ENCODE measurements at regions not wholly inside any gene's neighbourhood (a gene's known extent, or its start where the extent isn't known, plus 50 kb on each side); places are given as distances from the start of the nearest gene placed in this dataset.
"Not testable (repeated sequence)": the region's sequence is repeated elsewhere in the genome, so short reads cannot be mapped to it uniquely, and the experiment has no call there.

- H3K27me3 ChIP-seq (ENCODE audit: control insufficient read depth, insufficient read depth, low read length): no peaks in the 10 kb centered on the region
- peak; percentile 62 for DNase-seq (ENCODE audit: low read depth)
- no peaks in the 10 kb centered on the region for H3K36me3 ChIP-seq (ENCODE audit: control insufficient read depth, insufficient read depth, low read length)
- no peak overlapping the region for H3K4me3 ChIP-seq (ENCODE audit: low read depth, low read length)
- TF ChIP-seq, protein P1, sequence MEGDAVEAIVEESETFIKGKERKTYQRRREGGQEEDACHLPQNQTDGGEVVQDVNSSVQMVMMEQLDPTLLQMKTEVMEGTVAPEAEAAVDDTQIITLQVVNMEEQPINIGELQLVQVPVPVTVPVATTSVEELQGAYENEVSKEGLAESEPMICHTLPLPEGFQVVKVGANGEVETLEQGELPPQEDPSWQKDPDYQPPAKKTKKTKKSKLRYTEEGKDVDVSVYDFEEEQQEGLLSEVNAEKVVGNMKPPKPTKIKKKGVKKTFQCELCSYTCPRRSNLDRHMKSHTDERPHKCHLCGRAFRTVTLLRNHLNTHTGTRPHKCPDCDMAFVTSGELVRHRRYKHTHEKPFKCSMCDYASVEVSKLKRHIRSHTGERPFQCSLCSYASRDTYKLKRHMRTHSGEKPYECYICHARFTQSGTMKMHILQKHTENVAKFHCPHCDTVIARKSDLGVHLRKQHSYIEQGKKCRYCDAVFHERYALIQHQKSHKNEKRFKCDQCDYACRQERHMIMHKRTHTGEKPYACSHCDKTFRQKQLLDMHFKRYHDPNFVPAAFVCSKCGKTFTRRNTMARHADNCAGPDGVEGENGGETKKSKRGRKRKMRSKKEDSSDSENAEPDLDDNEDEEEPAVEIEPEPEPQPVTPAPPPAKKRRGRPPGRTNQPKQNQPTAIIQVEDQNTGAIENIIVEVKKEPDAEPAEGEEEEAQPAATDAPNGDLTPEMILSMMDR (IDR thresholded peaks at IDR 0.05; ENCODE audit: insufficient read depth, low read length, poor library complexity, severe bottlenecking): no peak
These were observed 67.1 kb upstream of the KPNA3 start for GRCh38 chr13:49859560-49859959.

DNA sequence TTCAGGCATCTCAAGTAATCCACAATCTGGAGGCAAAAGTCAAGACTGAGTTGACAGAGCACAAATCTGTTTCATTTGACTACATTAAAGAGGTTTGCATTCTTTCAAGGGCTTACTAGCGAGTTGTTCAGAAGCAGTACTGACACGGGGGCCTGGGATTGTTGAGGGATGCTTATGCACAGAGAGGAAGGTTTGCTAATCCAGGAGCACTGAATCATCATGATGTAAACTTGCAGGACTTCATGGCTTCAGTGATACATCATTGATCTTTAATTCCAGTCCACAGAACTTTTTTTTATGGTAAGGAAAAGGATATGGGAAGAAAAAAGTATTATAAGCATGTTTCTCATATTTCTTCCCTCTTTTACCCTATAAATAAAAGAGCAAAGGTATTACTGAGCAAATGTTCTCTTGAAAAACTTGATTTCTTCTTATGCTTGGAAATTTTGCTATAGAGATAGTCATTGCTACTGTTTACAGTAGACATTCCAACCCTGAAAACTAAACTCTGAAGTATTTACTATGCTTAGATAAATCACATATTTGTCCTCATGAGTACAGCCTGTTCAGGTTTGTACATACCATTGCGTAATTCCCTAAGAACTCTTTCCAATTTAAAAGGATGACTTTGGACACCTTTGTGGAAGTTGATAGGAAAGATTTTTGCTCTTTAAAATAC, 65.8 kb upstream of the KPNA3 start:
- peak; percentile 76 for DNase-seq (ENCODE audit: low read depth)
- Histone ChIP-seq H3K36me3 (ENCODE audit: control insufficient read depth, insufficient read depth, low read length) (no peaks in the 10 kb centered on the region), H3K27me3 (ENCODE audit: control insufficient read depth, insufficient read depth, low read length) (no peaks in the 10 kb centered on the region), H3K4me3 (ENCODE audit: low read depth, low read length) (no peak overlapping the region)
- TF ChIP-seq, protein P1 (IDR thresholded peaks at IDR 0.05; ENCODE audit: insufficient read depth, low read length, poor library complexity, severe bottlenecking): no peak

- no peak for DNase-seq (ENCODE audit: low read depth)
- Histone ChIP-seq H3K4me3 (ENCODE audit: low read depth, low read length) (no peak overlapping the region), H3K36me3 (ENCODE audit: control insufficient read depth, insufficient read depth, low read length) (no peaks in the 10 kb centered on the region), H3K27me3 (ENCODE audit: control insufficient read depth, insufficient read depth, low read length) (no peaks in the 10 kb centered on the region)
- TF ChIP-seq, protein P1 (IDR thresholded peaks at IDR 0.05; ENCODE audit: insufficient read depth, low read length, poor library complexity, severe bottlenecking): no peak
These were observed 63.4 kb upstream of the KPNA3 start for GRCh38 chr13:49855930-49856329.

GRCh38 chr13:49853535-49853934, 61.1 kb upstream of the KPNA3 start:
- DNase-seq (ENCODE audit: low read depth): no peak
- H3K27me3 ChIP-seq (ENCODE audit: control insufficient read depth, insufficient read depth, low read length): no peaks in the 10 kb centered on the region
- TF ChIP-seq, protein P1 (IDR thresholded peaks at IDR 0.05; ENCODE audit: insufficient read depth, low read length, poor library complexity, severe bottlenecking): no peak
- no peak overlapping the region for H3K4me3 ChIP-seq (ENCODE audit: low read depth, low read length)
- no peaks in the 10 kb centered on the region for H3K36me3 ChIP-seq (ENCODE audit: control insufficient read depth, insufficient read depth, low read length)

GRCh38 chr13:49852460-49852859, 60.0 kb upstream of the KPNA3 start:
- not testable (repeated sequence) for H3K4me3 ChIP-seq (ENCODE audit: low read depth, low read length); DNase-seq (ENCODE audit: low read depth)

GRCh38 chr13:49844181-49844580, 51.7 kb upstream of the KPNA3 start:
- H3K27me3 ChIP-seq (ENCODE audit: control insufficient read depth, insufficient read depth, low read length): no peaks in the 10 kb centered on the region
- no peak for DNase-seq (ENCODE audit: low read depth)
- TF ChIP-seq, protein P1 (IDR thresholded peaks at IDR 0.05; ENCODE audit: insufficient read depth, low read length, poor library complexity, severe bottlenecking): no peak
- H3K36me3 ChIP-seq (ENCODE audit: control insufficient read depth, insufficient read depth, low read length): no peaks in the 10 kb centered on the region
- no peak overlapping the region for H3K4me3 ChIP-seq (ENCODE audit: low read depth, low read length)

More at GRCh38 chr13:49852460-49852859, 60.0 kb upstream of the KPNA3 start:
- H3K36me3 ChIP-seq (ENCODE audit: control insufficient read depth, insufficient read depth, low read length); H3K27me3 ChIP-seq (ENCODE audit: control insufficient read depth, insufficient read depth, low read length): not testable (repeated sequence)

All from kidney epithelial cell (primary cell).